Erythroblast (primary cell): ENCODE measurements at regions not wholly inside any gene's neighbourhood (a gene's known extent, or its start where the extent isn't known, plus 50 kb on each side); places are given as distances from the start of the nearest gene placed in this dataset.

ENCODE experiments used
- GATA1 ChIP-seq: IDR thresholded peaks from 2 replicates; pipeline ENCODE4 v1.6.1; 2011; ENCODE audit warnings: low read depth, mild to moderate bottlenecking, control low read depth, low read length, moderate library complexity
- POLR2A ChIP-seq: IDR thresholded peaks from 2 replicates; pipeline ENCODE4 v1.6.1; 2011; ENCODE audit warnings: mild to moderate bottlenecking, low read length

DNA sequence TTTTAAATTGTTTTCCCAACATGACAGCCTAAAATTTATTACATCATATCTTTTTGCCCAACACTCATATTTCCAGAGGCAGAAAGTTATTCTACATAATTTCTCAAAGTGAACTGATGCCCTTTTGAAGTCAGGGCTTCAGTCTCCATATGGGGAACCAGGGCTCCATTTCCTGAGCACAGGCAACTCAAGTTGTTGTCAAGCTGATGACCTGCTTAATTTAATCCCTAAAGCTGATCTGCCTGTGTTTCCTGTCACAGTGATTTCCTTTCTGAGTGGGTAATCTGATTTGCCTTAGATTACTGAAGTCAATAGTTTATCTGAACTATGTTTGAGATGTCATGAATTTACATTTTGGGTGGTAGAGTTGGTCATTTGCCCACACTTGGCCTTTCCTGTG is 932.1 kb upstream of the MANEA start:
- no peak for TF ChIP-seq POLR2A
- TF ChIP-seq GATA1 = no peak
